Gastrocnemius medialis (tissue), 4 donors: ENCODE measurements at regions not wholly inside any gene's neighbourhood (a gene's known extent, or its start where the extent isn't known, plus 50 kb on each side); places are given as distances from the start of the nearest gene placed in this dataset.

Source experiments
- CTCF ChIP-seq, 5 experiments: fragments of 450-650 bp in 3 of 5; fragments of 200-600 bp in 2 of 5; sonication (generic) in 2 of 5; IDR thresholded peaks in 4 of 5; conservative IDR thresholded peaks in 1 of 5; 1 replicate in 4 of 5; 2 replicates in 1 of 5; pipeline ENCODE4 v1.5.1; 2016 to 2019; ENCODE audit warnings: antibody characterized with exemption in 5 of 5, mild to moderate bottlenecking in 3 of 5, moderate library complexity in 3 of 5
- POLR2A ChIP-seq, 2 donors: fragments of 450-650 bp; IDR thresholded peaks; one replicate each; pipeline ENCODE4 v1.6.1; 2017; ENCODE audit warnings: antibody characterized with exemption in 2 of 2, mild to moderate bottlenecking in 2 of 2, moderate library complexity in 2 of 2

GRCh38 chr3:162175145-162175544 is 678.5 kb downstream of the OTOL1 start:
- TF ChIP-seq CTCF (IDR thresholded peaks at IDR 0.05 in 4 of 5, conservative IDR thresholded peaks at IDR 0.05 in 1 of 5) (no peak), POLR2A (IDR thresholded peaks at IDR 0.05) (no peak)
